MM.1S (cell line): ENCODE measurements at regions not wholly inside any gene's neighbourhood (a gene's known extent, or its start where the extent isn't known, plus 50 kb on each side); places are given as distances from the start of the nearest gene placed in this dataset.

Experiments
- DNase-seq: peaks from one replicate; pipeline ENCODE4 v3.0.0-alpha.2; 2015
- H2AFZ ChIP-seq: fragments of 300-600 bp; sonication (generic); 2 replicates; pipeline ENCODE4 v1.6.0; 2016; ENCODE audit warnings: antibody characterized with exemption, low read length
- H3F3A ChIP-seq: fragments of 300-600 bp; sonication (generic); 2 replicates; pipeline ENCODE4 v1.6.1; 2016; ENCODE audit warnings: mild to moderate bottlenecking, antibody characterized with exemption, low read length, moderate library complexity, mixed read lengths; ENCODE audit not compliant: insufficient read depth
- H3K27ac ChIP-seq: fragments of 300-600 bp; sonication (generic); 2 replicates; pipeline ENCODE4 v1.5.1; 2016; ENCODE audit warnings: mild to moderate bottlenecking, low read length
- H3K27me3 ChIP-seq: fragments of 300-600 bp; sonication (generic); replicated peaks from 2 replicates; pipeline ENCODE4 v1.6.0; 2016; ENCODE audit warnings: low read length; ENCODE audit not compliant: insufficient read depth
- H3K36me3 ChIP-seq: fragments of 300-600 bp; sonication (generic); replicated peaks from 2 replicates; pipeline ENCODE4 v1.6.1; 2016; ENCODE audit warnings: mild to moderate bottlenecking, low read length, mixed read lengths; ENCODE audit not compliant: insufficient read depth
- H3K4me1 ChIP-seq: fragments of 300-600 bp; sonication (generic); 2 replicates; pipeline ENCODE4 v1.6.1; 2016; ENCODE audit warnings: low read length, mixed read lengths
- H3K4me2 ChIP-seq: fragments of 300-600 bp; sonication (generic); 2 replicates; pipeline ENCODE4 v1.6.0; 2016; ENCODE audit warnings: low read depth, low read length
- H3K4me3 ChIP-seq: fragments of 300-600 bp; sonication (generic); 2 replicates; pipeline ENCODE4 v1.5.1; 2016; ENCODE audit warnings: low read length, mixed read lengths
- H3K79me2 ChIP-seq: fragments of 300-600 bp; sonication (generic); 2 replicates; pipeline ENCODE4 v1.6.1; 2016; ENCODE audit warnings: mixed run types, low read length, mixed read lengths
- H3K9ac ChIP-seq: fragments of 300-600 bp; sonication (generic); 2 replicates; pipeline ENCODE4 v1.6.1; 2016; ENCODE audit warnings: low read length, mixed read lengths
- H3K9me2 ChIP-seq: fragments of 300-600 bp; sonication (generic); replicated peaks from 2 replicates; pipeline ENCODE4 v1.6.1; 2016; ENCODE audit warnings: mild to moderate bottlenecking, low read length, mixed read lengths; ENCODE audit not compliant: insufficient read depth
- H3K9me3 ChIP-seq: fragments of 300-600 bp; sonication (generic); replicated peaks from 2 replicates; pipeline ENCODE4 v1.6.1; 2016; ENCODE audit warnings: mild to moderate bottlenecking, low read length, mixed read lengths; ENCODE audit not compliant: insufficient read depth
- H4K20me1 ChIP-seq: fragments of 300-600 bp; sonication (generic); 2 replicates; pipeline ENCODE4 v1.6.1; 2016; ENCODE audit warnings: mild to moderate bottlenecking, low read length, moderate library complexity, mixed read lengths; ENCODE audit not compliant: insufficient read depth
- CTCF ChIP-seq: fragments of 300-600 bp; sonication (generic); IDR thresholded peaks from 2 replicates; pipeline ENCODE4 v1.5.1; 2016; ENCODE audit warnings: antibody characterized with exemption, low read length, mixed read lengths
- EZH2 ChIP-seq: fragments of 300-600 bp; sonication (generic); optimal IDR thresholded peaks from 2 replicates; pipeline ENCODE3; 2017; ENCODE audit warnings: low read depth, mild to moderate bottlenecking, antibody characterized with exemption, low read length, mixed read lengths
- EZH2phosphoT487 ChIP-seq: fragments of 300-600 bp; sonication (generic); IDR thresholded peaks from 2 replicates; pipeline ENCODE4 v1.6.1; 2018; ENCODE audit warnings: antibody characterized with exemption, low read length

GRCh38 chr4:128387600-128388351, 100.2 kb upstream of the PGRMC2 start:
- no peak overlapping the region for H3K27ac ChIP-seq
- H3K36me3 ChIP-seq, result no peaks in the 10 kb centered on the region
- H3K9me3 ChIP-seq, result no peaks in the 10 kb centered on the region
- H3F3A ChIP-seq, result no peaks in the 10 kb centered on the region
- H3K9me2 ChIP-seq, result no peaks in the 10 kb centered on the region
- no peak overlapping the region for H3K9ac ChIP-seq
- no peaks in the 10 kb centered on the region for H4K20me1 ChIP-seq
- H3K27me3 ChIP-seq, result no peaks in the 10 kb centered on the region
- DNase-seq, result no peak
- H3K79me2 ChIP-seq, result no peaks in the 10 kb centered on the region
- H3K4me3 ChIP-seq, result no peak overlapping the region
- H2AFZ ChIP-seq, result no peak overlapping the region
- TF ChIP-seq CTCF (no peak), EZH2phosphoT487 (no peak), EZH2 (no peak)
- no peak overlapping the region for H3K4me2 ChIP-seq
- H3K4me1 ChIP-seq, result peaks cover 19% of the 10 kb centered on the region

DNA sequence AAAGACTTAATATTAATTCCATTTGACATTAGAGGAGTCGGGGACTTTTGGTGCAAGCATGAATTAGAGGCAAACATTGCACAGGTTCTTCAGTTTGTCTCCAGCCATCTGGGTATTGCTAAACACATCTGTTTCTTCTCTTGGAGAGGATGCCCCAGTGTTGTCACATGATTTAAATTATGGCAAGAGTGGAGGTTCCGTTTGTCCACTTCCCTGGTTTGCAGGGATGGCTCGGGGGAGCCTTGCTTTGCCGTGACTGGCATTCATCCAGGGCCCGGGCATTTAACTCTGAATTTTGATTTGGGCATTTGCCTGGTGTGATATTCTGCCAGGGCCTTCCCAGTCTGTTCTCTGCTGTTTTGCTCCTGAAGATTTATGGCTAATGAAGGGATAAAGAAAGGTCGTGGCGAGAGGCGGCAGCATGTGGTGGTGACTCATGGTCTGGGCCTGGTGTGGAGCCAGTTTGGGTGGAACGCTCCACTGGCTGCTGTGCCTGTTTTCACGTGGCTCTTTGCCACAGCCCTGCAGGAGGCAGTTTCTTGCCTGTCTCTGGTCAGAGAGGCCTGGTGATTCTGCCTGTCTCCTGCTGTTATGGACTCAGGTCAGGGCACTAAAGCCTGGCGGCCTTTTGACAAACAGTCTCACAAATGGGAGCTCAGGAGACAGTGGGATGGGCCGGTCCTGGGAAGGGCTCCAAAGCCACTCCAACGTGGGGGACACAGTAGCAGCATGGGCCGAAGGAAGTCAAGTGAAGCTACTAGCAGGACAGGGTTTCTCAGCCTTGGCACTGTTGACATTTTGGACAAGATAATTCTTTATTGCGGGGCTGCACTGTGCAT, 99.4 kb upstream of the PGRMC2 start:
- H3K27ac ChIP-seq, result no peak overlapping the region
- DNase-seq, result no peak

DNA sequence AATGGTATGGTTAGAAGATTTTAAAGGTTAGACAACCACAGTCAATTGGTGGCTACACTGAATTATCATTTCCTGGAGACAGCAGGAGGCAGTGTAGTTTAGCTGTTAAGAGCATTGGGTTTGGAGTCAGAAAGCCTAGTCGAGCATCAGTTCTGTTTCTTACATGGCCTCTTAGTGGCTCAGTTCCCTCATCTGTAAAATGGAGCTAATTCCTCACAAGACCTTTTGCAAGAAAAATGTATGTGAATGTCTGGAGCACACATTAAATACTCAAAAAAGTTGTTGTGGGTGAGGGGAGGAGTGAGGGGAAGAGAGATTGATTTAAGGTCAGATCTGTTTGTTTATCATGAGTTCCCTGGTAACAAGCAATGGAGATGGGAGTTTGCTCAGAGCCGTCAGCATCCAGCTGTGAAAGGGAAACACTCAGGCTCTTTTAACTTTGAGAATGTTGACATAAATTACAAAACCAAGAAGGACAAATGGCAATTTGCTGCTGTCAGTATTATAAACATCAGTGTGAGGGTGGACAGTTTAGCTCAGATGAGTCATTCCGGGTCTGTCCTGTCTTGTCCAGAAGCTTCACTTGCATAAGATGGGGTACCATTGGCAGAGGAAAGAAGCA, 98.2 kb upstream of the PGRMC2 start:
- H3K4me3 ChIP-seq, result no peak overlapping the region
- no peak overlapping the region for H3K9ac ChIP-seq
- H3K4me2 ChIP-seq, result no peak overlapping the region
- no peak for DNase-seq
- H4K20me1 ChIP-seq, result no peaks in the 10 kb centered on the region
- H3K4me1 ChIP-seq, result peaks cover 5% of the 10 kb centered on the region; the same call in 1 of the 2 replicates
- no peaks in the 10 kb centered on the region for H3K9me2 ChIP-seq
- no peaks in the 10 kb centered on the region for H3K79me2 ChIP-seq
- TF ChIP-seq EZH2phosphoT487 (no peak), CTCF (no peak; the same call in 1 of the 2 replicates), EZH2 (no peak)
- no peak overlapping the region for H3K27ac ChIP-seq
- H3F3A ChIP-seq, result no peaks in the 10 kb centered on the region
- H3K27me3 ChIP-seq, result no peaks in the 10 kb centered on the region
- no peak overlapping the region for H2AFZ ChIP-seq
- no peaks in the 10 kb centered on the region for H3K9me3 ChIP-seq
- H3K36me3 ChIP-seq, result no peaks in the 10 kb centered on the region

More for the DNA sequence above, 99.4 kb upstream of the PGRMC2 start:
- H3K27me3 ChIP-seq, result no peaks in the 10 kb centered on the region
- no peaks in the 10 kb centered on the region for H3K79me2 ChIP-seq
- H3K9me2 ChIP-seq, result no peaks in the 10 kb centered on the region
- H3F3A ChIP-seq, result no peaks in the 10 kb centered on the region
- no peak for TF ChIP-seq EZH2phosphoT487
- no peak for TF ChIP-seq CTCF
- no peak for TF ChIP-seq EZH2
- H3K4me3 ChIP-seq, result no peak overlapping the region
- no peak overlapping the region for H3K4me2 ChIP-seq
- H4K20me1 ChIP-seq, result no peaks in the 10 kb centered on the region
- no peak overlapping the region for H3K9ac ChIP-seq
- H3K36me3 ChIP-seq, result no peaks in the 10 kb centered on the region
- no peaks in the 10 kb centered on the region for H3K9me3 ChIP-seq
- H2AFZ ChIP-seq, result no peak overlapping the region
- peaks cover 12% of the 10 kb centered on the region; the same call in 1 of the 2 replicates for H3K4me1 ChIP-seq
